SK-N-SH (cell line): ENCODE measurements at regions not wholly inside any gene's neighbourhood (a gene's known extent, or its start where the extent isn't known, plus 50 kb on each side); places are given as distances from the start of the nearest gene placed in this dataset.

Source experiments
- CTCF ChIA-PET: fragments of 300-600, 350-600 bp; formaldehyde crosslinking; extraction: SDS; loops from one replicate; lab custom pipeline; 2021; lab: Yijun Ruan, JAX
- POLR2A ChIA-PET: fragments of 350-600 bp; sonication (Branson Sonifier 250); formaldehyde crosslinking; extraction: SDS; loops from one replicate; lab custom pipeline; 2020; ENCODE audit warnings: antibody characterized with exemption, inconsistent platforms; lab: Yijun Ruan, JAX
- DNase-seq: peaks from one replicate; pipeline ENCODE4 v3.0.0; 2012
- H2AFZ ChIP-seq: fragments of 200-600 bp; sonication (generic); 2 replicates; pipeline ENCODE4 v1.8.1; 2016; ENCODE audit warnings: antibody characterized with exemption, mild to moderate bottlenecking, low read depth
- H3F3A ChIP-seq: fragments of 200-600 bp; sonication (generic); replicated peaks from 2 replicates; pipeline ENCODE3; 2016; ENCODE audit warnings: antibody characterized with exemption, mild to moderate bottlenecking; ENCODE audit not compliant: insufficient read depth
- H3K27ac ChIP-seq, 2 experiments: fragments of 200-500 bp in 1 of 2; fragments of 200-600 bp in 1 of 2; sonication (Bioruptor generic) in 1 of 2; sonication (generic), shearing (Covaris generic) in 1 of 2; 2 replicates each; pipeline versions ENCODE4 v1.5.1 to v1.6.1; 2014 to 2016; ENCODE audit warnings: low read depth in 2 of 2, inconsistent platforms in 1 of 2, low read length in 1 of 2, mild to moderate bottlenecking in 1 of 2, mixed read lengths in 1 of 2
- H3K27me3 ChIP-seq: fragments of 200-600 bp; sonication (generic), shearing (Covaris generic); 2 replicates; pipeline ENCODE4 v1.6.1; 2016; ENCODE audit warnings: mixed run types; ENCODE audit not compliant: insufficient read depth
- H3K36me3 ChIP-seq, 2 experiments: fragments of 200-500 bp in 1 of 2; fragments of 200-600 bp in 1 of 2; sonication (Bioruptor generic) in 1 of 2; sonication (generic) in 1 of 2; replicated peaks in 1 of 2; 2 replicates each; pipeline versions ENCODE3 to v1.5.1; 2014 to 2016; ENCODE audit warnings: low read length in 1 of 2, mild to moderate bottlenecking in 1 of 2; ENCODE audit not compliant: insufficient read depth in 2 of 2, control insufficient read depth in 1 of 2
- H3K4me1 ChIP-seq, 2 experiments: fragments of 200-500 bp in 1 of 2; fragments of 200-600 bp in 1 of 2; sonication (Bioruptor generic) in 1 of 2; sonication (generic), shearing (Covaris generic) in 1 of 2; 2 replicates each; pipeline versions ENCODE4 v1.5.1 to v1.6.1; 2014 to 2016; ENCODE audit warnings: low read depth in 1 of 2, low read length in 1 of 2, mixed run types in 1 of 2; ENCODE audit not compliant: insufficient read depth in 2 of 2, control insufficient read depth in 1 of 2
- H3K4me2 ChIP-seq: fragments of 200-600 bp; sonication (generic), shearing (Covaris generic); 2 replicates; pipeline ENCODE4 v1.6.1; 2017; ENCODE audit warnings: mixed run types
- H3K4me3 ChIP-seq, 2 experiments: fragments of 200-500 bp in 1 of 2; fragments of 200-600 bp in 1 of 2; sonication (Bioruptor generic) in 1 of 2; sonication (generic), shearing (Covaris generic) in 1 of 2; 2 replicates each; pipeline versions ENCODE4 v1.5.1 to v1.8.1; 2014 to 2016; ENCODE audit warnings: low read depth in 2 of 2, inconsistent platforms in 1 of 2, low read length in 1 of 2, mild to moderate bottlenecking in 1 of 2, mixed read lengths in 1 of 2, moderate library complexity in 1 of 2
- H3K79me2 ChIP-seq: fragments of 200-600 bp; sonication (generic); 2 replicates; pipeline ENCODE4 v1.8.1; 2017; ENCODE audit warnings: mild to moderate bottlenecking; ENCODE audit not compliant: insufficient read depth
- H3K9ac ChIP-seq: fragments of 200-600 bp; sonication (generic); 2 replicates; pipeline ENCODE4 v1.6.1; 2017; ENCODE audit warnings: mixed run types
- H3K9me2 ChIP-seq: fragments of 200-600 bp; sonication (generic); 2 replicates; pipeline ENCODE4 v1.6.1; 2017; ENCODE audit warnings: mixed run types
- H3K9me3 ChIP-seq: fragments of 200-600 bp; sonication (generic); 2 replicates; pipeline ENCODE4 v1.6.1; 2017; ENCODE audit warnings: mixed run types, mild to moderate bottlenecking, moderate library complexity
- H4K20me1 ChIP-seq: fragments of 200-600 bp; sonication (generic); 2 replicates; pipeline ENCODE4 v1.6.1; 2017; ENCODE audit warnings: mild to moderate bottlenecking, mixed run types; ENCODE audit not compliant: insufficient read depth
- FOSL2 ChIP-seq: IDR thresholded peaks from 2 replicates; pipeline ENCODE4 v1.4.0; 2012; ENCODE audit warnings: low read depth, mild to moderate bottlenecking, moderate library complexity, borderline replicate concordance
- FOXJ3 ChIP-seq: sonication (generic); formaldehyde crosslinking; IDR thresholded peaks from 2 replicates; pipeline ENCODE4 v1.5.1; 2020; ENCODE audit warnings: mild to moderate bottlenecking, missing genetic modification reagents
- FOXM1 ChIP-seq: IDR thresholded peaks from 2 replicates; pipeline ENCODE4 v1.4.0; 2012; ENCODE audit warnings: low read depth, mild to moderate bottlenecking
- GABPA ChIP-seq: IDR thresholded peaks from 2 replicates; pipeline ENCODE4 v1.4.0; 2012; ENCODE audit warnings: low read depth, mild to moderate bottlenecking
- IRF3 ChIP-seq: fragments of 150-350 bp; IDR thresholded peaks from 2 replicates; pipeline ENCODE4 v1.6.1; 2016; ENCODE audit warnings: mild to moderate bottlenecking, low read depth, low read length
- MAX ChIP-seq: IDR thresholded peaks from 2 replicates; pipeline ENCODE4 v1.4.0; 2012; ENCODE audit warnings: low read depth
- PBX3 ChIP-seq: IDR thresholded peaks from 2 replicates; pipeline ENCODE4; 2012
- POLR2AphosphoS5 ChIP-seq: IDR thresholded peaks from 2 replicates; pipeline ENCODE4 v1.6.1; 2012; ENCODE audit warnings: low read depth, low read length
- REST ChIP-seq: IDR thresholded peaks from 2 replicates; pipeline ENCODE4 v1.6.1; 2012; ENCODE audit warnings: mild to moderate bottlenecking, low read depth, low read length, moderate library complexity
- RFX5 ChIP-seq: IDR thresholded peaks from 2 replicates; pipeline ENCODE4 v1.6.1; 2012; ENCODE audit warnings: mild to moderate bottlenecking, improper control_type of control experiment, low read length
- SIN3A ChIP-seq: IDR thresholded peaks from 2 replicates; pipeline ENCODE4 v1.6.1; 2012; ENCODE audit warnings: low read depth, mild to moderate bottlenecking, low read length, moderate library complexity, borderline replicate concordance
- TCF12 ChIP-seq: IDR thresholded peaks from 2 replicates; pipeline ENCODE4 v1.4.0; 2012
- TEAD4 ChIP-seq: IDR thresholded peaks from 2 replicates; pipeline ENCODE4 v1.4.0; 2012; ENCODE audit warnings: mild to moderate bottlenecking, borderline replicate concordance; ENCODE audit not compliant: insufficient read depth
- USF1 ChIP-seq: IDR thresholded peaks from 2 replicates; pipeline ENCODE4 v1.4.0; 2012; ENCODE audit warnings: low read depth, borderline replicate concordance
- USF2 ChIP-seq: fragments of 150-350 bp; IDR thresholded peaks from 2 replicates; pipeline ENCODE4 v1.6.1; 2017; ENCODE audit warnings: antibody characterized with exemption, low read length, low read depth, borderline replicate concordance
- YY1 ChIP-seq: IDR thresholded peaks from 2 replicates; pipeline ENCODE4 v1.4.0; 2012; ENCODE audit warnings: low read depth, mild to moderate bottlenecking
- ZBTB33 ChIP-seq: IDR thresholded peaks from 2 replicates; pipeline ENCODE4 v1.4.0; 2012; ENCODE audit warnings: low read depth, borderline replicate concordance
- WGBS: methylation state at CpG from one replicate; pipeline ENCODE4 v1.1.6; 2017; ENCODE audit warnings: low lambda C conversion rate; 5-methylcytosine and 5-hydroxymethylcytosine counted together

- H3K4me2 ChIP-seq: no peak overlapping the region
These were observed 588.7 kb downstream of the CCER1 start for GRCh38 chr12:90366286-90366685.

More at GRCh38 chr12:90366286-90366685, 588.7 kb downstream of the CCER1 start:
- no peak for DNase-seq
- H3K36me3 ChIP-seq: no peaks in the 10 kb centered on the region
- H3K4me3 ChIP-seq: no peak overlapping the region
- H2AFZ ChIP-seq: no peak overlapping the region
- ChIA-PET POLR2A (no interaction called here), CTCF (no interaction called here)
- no peaks in the 10 kb centered on the region for H3F3A ChIP-seq
- H3K27ac ChIP-seq: no peak overlapping the region
- WGBS: 28% methylated on average over 2 of the region's 2 CpGs
- no peaks in the 10 kb centered on the region for H3K27me3 ChIP-seq
- no peak for TF ChIP-seq USF1
- no peak for TF ChIP-seq RFX5
- TF ChIP-seq TEAD4: no peak
- no peak for TF ChIP-seq SIN3A
- no peak for TF ChIP-seq MAX
- TF ChIP-seq GABPA: no peak
- no peak for TF ChIP-seq IRF3
- no peak for TF ChIP-seq FOSL2
- no peak for TF ChIP-seq USF2
- TF ChIP-seq TCF12: no peak
- no peak for TF ChIP-seq YY1
- no peak for TF ChIP-seq ZBTB33
- no peak for TF ChIP-seq REST
- no peak for TF ChIP-seq FOXM1
- TF ChIP-seq PBX3: no peak
- no peak for TF ChIP-seq POLR2AphosphoS5
- no peak for TF ChIP-seq FOXJ3 (CRISPR knock-in tag)
- no peaks in the 10 kb centered on the region for H4K20me1 ChIP-seq
- no peaks in the 10 kb centered on the region for H3K4me1 ChIP-seq
- no peak overlapping the region for H3K9ac ChIP-seq
- H3K9me3 ChIP-seq: no peaks in the 10 kb centered on the region
- H3K79me2 ChIP-seq: no peaks in the 10 kb centered on the region
- no peaks in the 10 kb centered on the region for H3K9me2 ChIP-seq
